A673 (cell line): ENCODE measurements at regions not wholly inside any gene's neighbourhood (a gene's known extent, or its start where the extent isn't known, plus 50 kb on each side); places are given as distances from the start of the nearest gene placed in this dataset.

Source experiments
- EZH2 ChIP-seq: fragments of 200-600 bp; sonication (generic); IDR thresholded peaks from 2 replicates; pipeline ENCODE4 v1.6.1; 2017; ENCODE audit warnings: borderline replicate concordance, low read depth, mild to moderate bottlenecking, mixed read lengths, antibody characterized with exemption, low read length; ENCODE audit not compliant: poor library complexity, severe bottlenecking
- TF ChIP-seq, protein P1 (sequence below): fragments of 300-800, 200-600 bp; sonication (generic); conservative IDR thresholded peaks from 2 replicates; pipeline ENCODE4 v1.5.1; 2017; ENCODE audit warnings: low read depth, mild to moderate bottlenecking, antibody characterized with exemption, low read length, moderate library complexity, mixed read lengths

DNA sequence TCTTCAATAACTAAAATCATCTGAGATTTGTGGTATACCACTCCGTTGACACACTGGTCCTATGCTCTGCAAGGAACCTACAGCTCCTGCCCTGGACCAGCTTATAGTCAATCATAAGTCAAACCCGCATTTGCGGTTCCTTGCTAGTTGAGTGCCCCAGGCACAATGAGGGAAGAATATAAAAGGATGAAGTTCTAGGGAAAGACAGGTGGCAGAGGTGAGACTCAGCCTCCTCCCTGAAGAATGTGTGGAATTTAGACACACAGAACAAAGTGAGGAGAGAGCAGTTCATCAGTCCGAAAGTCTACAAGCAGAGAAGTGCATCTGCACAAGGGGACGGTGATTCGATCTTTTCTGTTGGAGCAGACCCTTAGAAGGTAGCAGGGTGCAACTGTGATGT is 615.0 kb upstream of the FANCL start:
- TF ChIP-seq, protein P1, sequence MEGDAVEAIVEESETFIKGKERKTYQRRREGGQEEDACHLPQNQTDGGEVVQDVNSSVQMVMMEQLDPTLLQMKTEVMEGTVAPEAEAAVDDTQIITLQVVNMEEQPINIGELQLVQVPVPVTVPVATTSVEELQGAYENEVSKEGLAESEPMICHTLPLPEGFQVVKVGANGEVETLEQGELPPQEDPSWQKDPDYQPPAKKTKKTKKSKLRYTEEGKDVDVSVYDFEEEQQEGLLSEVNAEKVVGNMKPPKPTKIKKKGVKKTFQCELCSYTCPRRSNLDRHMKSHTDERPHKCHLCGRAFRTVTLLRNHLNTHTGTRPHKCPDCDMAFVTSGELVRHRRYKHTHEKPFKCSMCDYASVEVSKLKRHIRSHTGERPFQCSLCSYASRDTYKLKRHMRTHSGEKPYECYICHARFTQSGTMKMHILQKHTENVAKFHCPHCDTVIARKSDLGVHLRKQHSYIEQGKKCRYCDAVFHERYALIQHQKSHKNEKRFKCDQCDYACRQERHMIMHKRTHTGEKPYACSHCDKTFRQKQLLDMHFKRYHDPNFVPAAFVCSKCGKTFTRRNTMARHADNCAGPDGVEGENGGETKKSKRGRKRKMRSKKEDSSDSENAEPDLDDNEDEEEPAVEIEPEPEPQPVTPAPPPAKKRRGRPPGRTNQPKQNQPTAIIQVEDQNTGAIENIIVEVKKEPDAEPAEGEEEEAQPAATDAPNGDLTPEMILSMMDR: no peak
- TF ChIP-seq EZH2: no peak
